OCI-LY1 (cell line): ENCODE measurements at regions not wholly inside any gene's neighbourhood (a gene's known extent, or its start where the extent isn't known, plus 50 kb on each side); places are given as distances from the start of the nearest gene placed in this dataset.

Source experiments
- H2AFZ ChIP-seq: fragments of 200-600 bp; sonication (generic), shearing (Covaris generic); 2 replicates; pipeline ENCODE4 v1.6.0; 2014; ENCODE audit warnings: antibody characterized with exemption, mild to moderate bottlenecking, low read length
- H3F3A ChIP-seq: fragments of 200-600 bp; sonication (generic), shearing (Covaris generic); 2 replicates; pipeline ENCODE4 v1.6.0; 2014; ENCODE audit warnings: mild to moderate bottlenecking, antibody characterized with exemption, low read length, moderate library complexity; ENCODE audit not compliant: insufficient read depth
- H3K27ac ChIP-seq: fragments of 200-600 bp; sonication (generic); 2 replicates; pipeline ENCODE4 v1.5.1; 2014; ENCODE audit warnings: low read length, mixed run types, mild to moderate bottlenecking, low read depth; ENCODE audit not compliant: poor library complexity, severe bottlenecking
- H3K27me3 ChIP-seq: fragments of 200-600 bp; sonication (generic); 2 replicates; pipeline ENCODE4 v1.6.0; 2014; ENCODE audit warnings: antibody characterized with exemption, mild to moderate bottlenecking, low read length, moderate library complexity; ENCODE audit not compliant: insufficient read depth
- H3K36me3 ChIP-seq: fragments of 200-600 bp; sonication (generic); 2 replicates; pipeline ENCODE4 v1.6.1; 2014; ENCODE audit warnings: mild to moderate bottlenecking, antibody characterized with exemption, low read length, moderate library complexity, mixed read lengths; ENCODE audit not compliant: insufficient read depth
- H3K4me1 ChIP-seq: fragments of 200-600 bp; sonication (generic); 2 replicates; pipeline ENCODE4 v1.5.1; 2014; ENCODE audit warnings: mild to moderate bottlenecking, low read length, moderate library complexity; ENCODE audit not compliant: insufficient read depth, severe bottlenecking
- H3K4me2 ChIP-seq: fragments of 200-600 bp; sonication (generic), shearing (Covaris generic); 2 replicates; pipeline ENCODE4 v1.6.1; 2014; ENCODE audit warnings: low read length
- H3K4me3 ChIP-seq: fragments of 200-600 bp; sonication (generic); 2 replicates; pipeline ENCODE4 v1.5.1; 2014; ENCODE audit warnings: low read length, low read depth, mild to moderate bottlenecking, mixed read lengths; ENCODE audit not compliant: poor library complexity, severe bottlenecking
- H3K79me2 ChIP-seq: fragments of 200-600 bp; shearing (Covaris generic); 2 replicates; pipeline ENCODE4 v1.6.1; 2016; ENCODE audit warnings: mixed run types, low read length, mixed read lengths; ENCODE audit not compliant: insufficient read depth
- H3K9ac ChIP-seq: fragments of 200-600 bp; sonication (generic), shearing (Covaris generic); 2 replicates; pipeline ENCODE4 v1.6.1; 2014; ENCODE audit warnings: mild to moderate bottlenecking, low read length, mixed read lengths
- H3K9me2 ChIP-seq: fragments of 200-600 bp; sonication (generic), shearing (Covaris generic); 2 replicates; pipeline ENCODE4 v1.6.1; 2014; ENCODE audit warnings: low read depth, mild to moderate bottlenecking, low read length, mixed read lengths
- H3K9me3 ChIP-seq: fragments of 200-600 bp; shearing (Covaris generic); 2 replicates; pipeline ENCODE4 v1.6.1; 2014; ENCODE audit warnings: low read length, mixed read lengths
- H4K20me1 ChIP-seq: fragments of 200-600 bp; sonication (generic), shearing (Covaris generic); 2 replicates; pipeline ENCODE4 v1.6.0; 2016; ENCODE audit warnings: mild to moderate bottlenecking, low read length; ENCODE audit not compliant: insufficient read depth
- CTCF ChIP-seq: fragments of 200-600 bp; sonication (generic), shearing (Covaris generic); IDR thresholded peaks from 2 replicates; pipeline ENCODE4 v1.5.1; 2017; ENCODE audit warnings: mild to moderate bottlenecking, antibody characterized with exemption, low read length, moderate library complexity, mixed read lengths
- EZH2 ChIP-seq: fragments of 200-600 bp; sonication (generic), shearing (Covaris generic); IDR thresholded peaks from 2 replicates; pipeline ENCODE4 v1.8.0; 2017; ENCODE audit warnings: borderline replicate concordance, mixed run types, mild to moderate bottlenecking, antibody characterized with exemption, low read length, moderate library complexity, mixed read lengths

GRCh38 chr18:44602845-44603244 lies 77.8 kb upstream of the SETBP1 start:
- Histone ChIP-seq H3F3A (no peaks in the 10 kb centered on the region), H3K4me3 (no peak overlapping the region), H3K27ac (no peak overlapping the region), H3K36me3 (no peaks in the 10 kb centered on the region), H3K9me3 (no peaks in the 10 kb centered on the region), H3K27me3 (no peaks in the 10 kb centered on the region), H3K79me2 (no peaks in the 10 kb centered on the region), H3K9ac (no peak overlapping the region), H4K20me1 (no peaks in the 10 kb centered on the region), H3K4me1 (no peaks in the 10 kb centered on the region), H2AFZ (no peak overlapping the region), H3K4me2 (no peak overlapping the region), H3K9me2 (no peaks in the 10 kb centered on the region)
- no peak for TF ChIP-seq CTCF
- no peak for TF ChIP-seq EZH2

- H3K4me2 ChIP-seq: no peak overlapping the region
- no peaks in the 10 kb centered on the region for H3K27me3 ChIP-seq
- H3K9me3 ChIP-seq: no peaks in the 10 kb centered on the region
- no peaks in the 10 kb centered on the region for H3F3A ChIP-seq
- no peaks in the 10 kb centered on the region for H3K36me3 ChIP-seq
- no peak overlapping the region for H3K4me3 ChIP-seq
- H3K27ac ChIP-seq: no peak overlapping the region
- no peaks in the 10 kb centered on the region for H4K20me1 ChIP-seq
- H3K79me2 ChIP-seq: no peaks in the 10 kb centered on the region
- H3K9ac ChIP-seq: no peak overlapping the region
- no peaks in the 10 kb centered on the region for H3K4me1 ChIP-seq
- no peaks in the 10 kb centered on the region for H3K9me2 ChIP-seq
- TF ChIP-seq EZH2 (no peak), CTCF (no peak)
- H2AFZ ChIP-seq: no peak overlapping the region
Measured at GRCh38 chr18:44609181-44609941, 71.3 kb upstream of the SETBP1 start.

- no peaks in the 10 kb centered on the region for H3K9me3 ChIP-seq
- H3K4me2 ChIP-seq: no peak overlapping the region
- TF ChIP-seq EZH2 (no peak), CTCF (no peak)
- no peak overlapping the region for H3K27ac ChIP-seq
- no peak overlapping the region for H3K9ac ChIP-seq
- H3K79me2 ChIP-seq: no peaks in the 10 kb centered on the region
- no peaks in the 10 kb centered on the region for H3K36me3 ChIP-seq
- no peak overlapping the region for H3K4me3 ChIP-seq
- no peaks in the 10 kb centered on the region for H4K20me1 ChIP-seq
- H3F3A ChIP-seq: no peaks in the 10 kb centered on the region
- H3K4me1 ChIP-seq: no peaks in the 10 kb centered on the region
- no peaks in the 10 kb centered on the region for H3K9me2 ChIP-seq
- H3K27me3 ChIP-seq: no peaks in the 10 kb centered on the region
- no peak overlapping the region for H2AFZ ChIP-seq
Measured at GRCh38 chr18:44620812-44621211, 59.9 kb upstream of the SETBP1 start.
